ENCODE measurements at regions not wholly inside any gene's neighbourhood (a gene's known extent, or its start where the extent isn't known, plus 50 kb on each side); places are given as distances from the start of the nearest gene placed in this dataset.

DNA sequence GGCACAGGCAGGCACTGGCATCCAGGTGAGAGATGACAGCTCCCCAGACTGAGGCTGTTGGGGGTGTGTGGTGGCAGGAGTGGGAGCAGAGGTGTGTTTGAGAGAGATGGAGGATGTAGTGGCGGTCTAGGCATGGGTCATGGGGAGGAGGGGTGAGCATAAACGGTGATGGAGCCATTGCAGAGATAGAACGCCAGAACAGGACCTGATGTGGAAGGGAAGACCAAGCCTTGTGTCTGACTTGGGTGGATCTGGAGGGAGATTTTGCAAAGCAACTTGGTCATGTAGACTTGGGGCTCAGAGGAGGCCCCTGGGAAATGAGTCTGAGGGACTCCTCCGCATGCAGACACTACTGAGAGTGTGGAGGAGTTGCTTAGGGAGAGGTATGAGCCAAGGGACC lies 50.0 kb upstream of the CLDN5 start:
- Histone ChIP-seq H3K9me3 (no peaks in the 10 kb centered on the region), H3K4me3 (no peak overlapping the region), H3K4me1 (no peaks in the 10 kb centered on the region), H3K36me3 (no peaks in the 10 kb centered on the region), H3K27ac (no peak overlapping the region), H3K27me3 (no peaks in the 10 kb centered on the region)
- DNase-seq, result no peak
- WGBS, 2 donors, result 76 to 82% methylated on average over 4 of the region's 4 CpGs
- no peak for ATAC-seq
- intact Hi-C loops (cut with DNase I), result no loop called here
- TF ChIP-seq, protein P1, sequence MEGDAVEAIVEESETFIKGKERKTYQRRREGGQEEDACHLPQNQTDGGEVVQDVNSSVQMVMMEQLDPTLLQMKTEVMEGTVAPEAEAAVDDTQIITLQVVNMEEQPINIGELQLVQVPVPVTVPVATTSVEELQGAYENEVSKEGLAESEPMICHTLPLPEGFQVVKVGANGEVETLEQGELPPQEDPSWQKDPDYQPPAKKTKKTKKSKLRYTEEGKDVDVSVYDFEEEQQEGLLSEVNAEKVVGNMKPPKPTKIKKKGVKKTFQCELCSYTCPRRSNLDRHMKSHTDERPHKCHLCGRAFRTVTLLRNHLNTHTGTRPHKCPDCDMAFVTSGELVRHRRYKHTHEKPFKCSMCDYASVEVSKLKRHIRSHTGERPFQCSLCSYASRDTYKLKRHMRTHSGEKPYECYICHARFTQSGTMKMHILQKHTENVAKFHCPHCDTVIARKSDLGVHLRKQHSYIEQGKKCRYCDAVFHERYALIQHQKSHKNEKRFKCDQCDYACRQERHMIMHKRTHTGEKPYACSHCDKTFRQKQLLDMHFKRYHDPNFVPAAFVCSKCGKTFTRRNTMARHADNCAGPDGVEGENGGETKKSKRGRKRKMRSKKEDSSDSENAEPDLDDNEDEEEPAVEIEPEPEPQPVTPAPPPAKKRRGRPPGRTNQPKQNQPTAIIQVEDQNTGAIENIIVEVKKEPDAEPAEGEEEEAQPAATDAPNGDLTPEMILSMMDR (IDR thresholded peaks at IDR 0.05), result no peak
- no peak for FAIRE-seq

- no peak overlapping the region for H3K4me3 ChIP-seq
- no peaks in the 10 kb centered on the region for H3K9me3 ChIP-seq
- H3K4me1 ChIP-seq, result no peaks in the 10 kb centered on the region
- FAIRE-seq (no peak), DNase-seq (no peak), ATAC-seq (no peak)
- H3K27ac ChIP-seq, result no peak overlapping the region
- intact Hi-C loops (cut with DNase I), result no loop called here
- WGBS, 2 donors, result 44 to 54% methylated on average over 16 of the region's 16 CpGs
- no peaks in the 10 kb centered on the region for H3K27me3 ChIP-seq
- TF ChIP-seq, protein P1 (IDR thresholded peaks at IDR 0.05), result no peak
- H3K36me3 ChIP-seq, result no peaks in the 10 kb centered on the region
Observed at GRCh38 chr22:19576460-19577421, 52.5 kb upstream of the CLDN5 start.

GRCh38 chr22:19577422-19577966 lies 53.3 kb upstream of the CLDN5 start:
- Histone ChIP-seq H3K36me3 (no peaks in the 10 kb centered on the region), H3K27ac (no peak overlapping the region), H3K27me3 (no peaks in the 10 kb centered on the region), H3K9me3 (no peaks in the 10 kb centered on the region), H3K4me1 (no peaks in the 10 kb centered on the region), H3K4me3 (no peak overlapping the region)
- WGBS, 2 donors, result 56 to 58% methylated on average over 10 of the region's 10 CpGs
- FAIRE-seq (no peak), DNase-seq (no peak), ATAC-seq (no peak)
- intact Hi-C loops (cut with DNase I), result no loop called here
- TF ChIP-seq, protein P1 (IDR thresholded peaks at IDR 0.05), result no peak

DNA sequence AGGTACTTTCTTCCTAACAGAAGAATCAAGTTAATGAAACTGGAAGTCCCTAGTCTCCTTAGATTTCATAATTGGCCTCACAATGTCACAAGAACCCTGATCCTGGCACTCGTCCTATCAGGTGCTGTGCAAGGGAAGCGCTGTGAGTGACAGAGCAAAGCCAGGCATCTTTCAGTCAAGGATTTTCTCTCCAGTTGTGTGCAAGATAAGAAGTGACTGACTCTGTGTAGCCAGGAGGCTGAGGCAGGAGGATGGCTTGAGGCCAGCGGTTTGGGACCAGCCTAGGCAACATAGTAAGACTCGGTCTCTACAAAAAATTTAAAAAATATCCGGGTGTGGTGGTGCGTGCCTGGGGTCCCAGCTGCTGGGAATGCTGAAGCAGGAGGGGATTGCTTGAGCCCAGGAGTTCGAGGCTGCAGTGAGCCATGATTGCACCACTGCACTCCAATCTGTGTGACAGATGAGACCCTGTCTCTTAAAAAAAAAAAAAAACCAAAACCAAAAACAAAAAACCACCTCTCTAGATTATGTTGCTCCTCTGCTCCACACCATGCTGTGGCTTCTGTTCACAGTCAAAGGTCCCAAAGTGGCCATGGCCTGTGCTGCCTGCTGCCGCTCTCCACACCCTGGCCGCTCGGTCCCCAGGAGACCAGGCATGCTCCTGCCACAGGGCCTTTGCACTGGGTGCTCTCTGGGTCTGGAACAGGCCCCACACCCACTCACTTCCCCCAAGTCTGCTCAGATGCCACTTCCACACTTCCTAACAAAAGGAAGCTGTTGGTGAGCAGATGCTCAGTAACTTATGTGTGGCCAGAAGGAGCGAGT lies 54.2 kb upstream of the CLDN5 start:
- FAIRE-seq (no peak), DNase-seq (no peak), ATAC-seq (no peak)
- intact Hi-C loops (cut with DNase I), result no loop called here
- 69 to 77% methylated on average over 11 of the region's 11 CpGs for WGBS, 2 donors
- no peaks in the 10 kb centered on the region for H3K27me3 ChIP-seq
- no peak overlapping the region for H3K4me3 ChIP-seq
- TF ChIP-seq, protein P1 (IDR thresholded peaks at IDR 0.05), result no peak
- H3K9me3 ChIP-seq, result no peaks in the 10 kb centered on the region
- no peak overlapping the region for H3K27ac ChIP-seq
- no peaks in the 10 kb centered on the region for H3K4me1 ChIP-seq
- no peaks in the 10 kb centered on the region for H3K36me3 ChIP-seq

Measured in pancreas (tissue), 10 donors.